ENCODE measurements at regions not wholly inside any gene's neighbourhood (a gene's known extent, or its start where the extent isn't known, plus 50 kb on each side); places are given as distances from the start of the nearest gene placed in this dataset.
"Not testable (repeated sequence)": the region's sequence is repeated elsewhere in the genome, so short reads cannot be mapped to it uniquely, and the experiment has no call there.

DNA sequence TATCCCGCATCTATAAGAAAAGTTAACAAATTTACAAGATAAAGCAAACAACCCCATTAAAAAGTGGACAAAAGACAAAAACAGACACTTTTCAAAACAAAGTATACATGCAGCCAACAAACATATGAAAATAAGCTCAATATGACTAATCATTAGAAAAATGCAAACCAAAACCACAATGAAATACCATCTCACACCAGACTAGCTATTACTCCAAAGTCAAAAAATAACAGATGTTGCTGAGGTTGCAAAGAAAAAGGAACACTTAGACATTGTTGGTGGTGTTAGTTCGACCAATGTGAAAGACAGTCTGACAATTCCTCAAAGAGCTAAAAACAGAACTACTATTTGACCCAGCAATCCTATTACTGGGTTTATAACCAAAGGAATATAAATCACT lies 968.6 kb upstream of the USP15 start:
- Histone ChIP-seq H3K4me2 (ENCODE audit: low read length, poor library complexity, severe bottlenecking) (no peak overlapping the region), H2BK12ac (ENCODE audit: low read length in 2 of 2) (no peak overlapping the region), H2AFZ (ENCODE audit: low read depth, low read length) (no peak overlapping the region), H2BK5ac (ENCODE audit: low read depth, low read length, poor library complexity, severe bottlenecking) (no peak overlapping the region), H3K36me3 (ENCODE audit: control insufficient read depth in 1 of 2, insufficient read depth in 2 of 2, low read depth in 1 of 2, low read length in 2 of 2) (no peaks in the 10 kb centered on the region), H2BK15ac (ENCODE audit: low read depth, poor library complexity, severe bottlenecking) (no peak overlapping the region), H4K8ac (ENCODE audit: low read length) (no peak overlapping the region), H3K9ac (ENCODE audit: low read length) (no peak overlapping the region), H2BK120ac (ENCODE audit: low read depth, low read length) (no peak overlapping the region), H3K27ac (ENCODE audit: low read length, poor library complexity, severe bottlenecking) (no peak overlapping the region), H3K4me3 (ENCODE audit: insufficient read depth in 1 of 2, low read depth in 1 of 2, low read length in 2 of 2) (no peak overlapping the region), H3K79me1 (replicated peaks; ENCODE audit: low read length, poor library complexity, severe bottlenecking) (no peaks in the 10 kb centered on the region), H4K91ac (ENCODE audit: low read length) (no peak overlapping the region), H3K27me3 (ENCODE audit: control insufficient read depth in 1 of 2, insufficient read depth in 1 of 2, low read length in 2 of 2) (no peaks in the 10 kb centered on the region), H3K23ac (ENCODE audit: low read length in 2 of 2) (no peak overlapping the region), H3K14ac (ENCODE audit: low read length in 2 of 2) (no peak overlapping the region), H3K4ac (ENCODE audit: low read depth in 1 of 2, low read length in 2 of 2) (no peak overlapping the region), H2AK5ac (ENCODE audit: low read length, severe bottlenecking) (no peak overlapping the region), H3K4me1 (ENCODE audit: control insufficient read depth, insufficient read depth, low read depth, low read length) (no peaks in the 10 kb centered on the region), H3K18ac (ENCODE audit: low read depth in 1 of 2, low read length in 2 of 2) (no peak overlapping the region), H3K9me3 (ENCODE audit: control insufficient read depth, low read length) (peaks cover 41% of the 10 kb centered on the region)
- WGBS = 87% methylated on average over 2 of the region's 2 CpGs
- DNase-seq = peak; percentile 38

DNA sequence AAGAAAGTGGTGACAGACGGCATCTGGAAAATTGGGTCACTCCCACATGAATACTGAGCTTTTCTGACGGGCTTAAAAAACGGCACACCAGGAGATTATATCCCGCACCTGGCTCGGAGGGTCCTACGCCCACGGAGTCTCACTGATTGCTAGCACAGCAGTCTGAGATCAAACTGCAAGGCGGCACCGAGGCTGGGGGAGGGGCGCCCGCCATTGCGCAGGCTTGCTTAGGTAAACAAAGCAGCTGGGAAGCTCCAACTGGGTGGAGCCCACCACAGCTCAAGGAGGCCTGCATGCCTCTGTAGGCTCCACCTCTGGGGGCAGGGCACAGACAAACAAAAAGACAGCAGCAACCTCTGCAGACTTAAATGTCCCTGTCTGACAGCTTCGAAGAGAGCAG lies 966.2 kb upstream of the USP15 start:
- not testable (repeated sequence) for H3K9ac ChIP-seq (ENCODE audit: low read length); H3K23ac ChIP-seq (ENCODE audit: low read length in 2 of 2); H3K79me1 ChIP-seq (replicated peaks; ENCODE audit: low read length, poor library complexity, severe bottlenecking); H2AFZ ChIP-seq (ENCODE audit: low read depth, low read length); H3K4me1 ChIP-seq (ENCODE audit: control insufficient read depth, insufficient read depth, low read depth, low read length); H2AK5ac ChIP-seq (ENCODE audit: low read length, severe bottlenecking); H4K8ac ChIP-seq (ENCODE audit: low read length); H3K36me3 ChIP-seq (ENCODE audit: control insufficient read depth in 1 of 2, insufficient read depth in 2 of 2, low read depth in 1 of 2, low read length in 2 of 2); H3K4me3 ChIP-seq (ENCODE audit: insufficient read depth in 1 of 2, low read depth in 1 of 2, low read length in 2 of 2); H2BK120ac ChIP-seq (ENCODE audit: low read depth, low read length); H3K4me2 ChIP-seq (ENCODE audit: low read length, poor library complexity, severe bottlenecking); H2BK5ac ChIP-seq (ENCODE audit: low read depth, low read length, poor library complexity, severe bottlenecking); DNase-seq; H3K27me3 ChIP-seq (ENCODE audit: control insufficient read depth in 1 of 2, insufficient read depth in 1 of 2, low read length in 2 of 2); H4K91ac ChIP-seq (ENCODE audit: low read length); H3K18ac ChIP-seq (ENCODE audit: low read depth in 1 of 2, low read length in 2 of 2); H2BK15ac ChIP-seq (ENCODE audit: low read depth, poor library complexity, severe bottlenecking); H3K14ac ChIP-seq (ENCODE audit: low read length in 2 of 2); H3K4ac ChIP-seq (ENCODE audit: low read depth in 1 of 2, low read length in 2 of 2); H3K27ac ChIP-seq (ENCODE audit: low read length, poor library complexity, severe bottlenecking); H2BK12ac ChIP-seq (ENCODE audit: low read length in 2 of 2)
- WGBS = 87% methylated on average over 13 of the region's 13 CpGs
- peaks cover 28% of the 10 kb centered on the region for H3K9me3 ChIP-seq (ENCODE audit: control insufficient read depth, low read length)

DNA sequence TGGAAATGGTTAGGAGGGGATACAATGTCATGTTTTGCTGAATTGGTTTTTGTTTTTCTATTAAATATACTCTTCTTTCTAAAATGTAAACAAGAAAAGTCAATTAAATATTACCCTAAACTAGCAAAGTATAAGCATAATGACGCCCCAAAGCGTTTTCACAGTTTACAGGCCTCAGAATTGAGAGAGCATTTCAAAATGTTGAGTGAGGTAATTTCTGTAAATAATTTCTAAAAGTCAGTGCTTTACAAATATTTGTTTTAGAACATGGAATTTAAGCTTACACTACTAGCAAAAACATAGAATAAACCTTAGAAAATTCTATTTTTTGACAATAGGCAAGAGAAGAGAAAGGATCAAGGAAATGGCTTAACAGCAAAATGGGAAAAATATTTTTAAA lies 958.4 kb upstream of the USP15 start:
- H3K23ac ChIP-seq (ENCODE audit: low read length in 2 of 2) = no peak overlapping the region
- no peak overlapping the region for H2AK5ac ChIP-seq (ENCODE audit: low read length, severe bottlenecking)
- H3K4me3 ChIP-seq (ENCODE audit: insufficient read depth in 1 of 2, low read depth in 1 of 2, low read length in 2 of 2) = no peak overlapping the region
- H3K36me3 ChIP-seq (ENCODE audit: control insufficient read depth in 1 of 2, insufficient read depth in 2 of 2, low read depth in 1 of 2, low read length in 2 of 2) = no peaks in the 10 kb centered on the region
- H2BK12ac ChIP-seq (ENCODE audit: low read length in 2 of 2) = no peak overlapping the region
- WGBS = no CpG with 5 or more reads among the region's 2 CpGs
- H3K27me3 ChIP-seq (ENCODE audit: control insufficient read depth in 1 of 2, insufficient read depth in 1 of 2, low read length in 2 of 2) = no peaks in the 10 kb centered on the region
- H3K9ac ChIP-seq (ENCODE audit: low read length) = no peak overlapping the region
- no peak overlapping the region for H3K27ac ChIP-seq (ENCODE audit: low read length, poor library complexity, severe bottlenecking)
- no peak overlapping the region for H3K18ac ChIP-seq (ENCODE audit: low read depth in 1 of 2, low read length in 2 of 2)
- no peak overlapping the region for H3K4ac ChIP-seq (ENCODE audit: low read depth in 1 of 2, low read length in 2 of 2)
- H2AFZ ChIP-seq (ENCODE audit: low read depth, low read length) = no peak overlapping the region
- H3K9me3 ChIP-seq (ENCODE audit: control insufficient read depth, low read length) = peaks cover 2% of the 10 kb centered on the region
- H2BK120ac ChIP-seq (ENCODE audit: low read depth, low read length) = no peak overlapping the region
- H4K91ac ChIP-seq (ENCODE audit: low read length) = no peak overlapping the region
- H2BK5ac ChIP-seq (ENCODE audit: low read depth, low read length, poor library complexity, severe bottlenecking) = no peak overlapping the region
- H3K4me2 ChIP-seq (ENCODE audit: low read length, poor library complexity, severe bottlenecking) = no peak overlapping the region
- no peaks in the 10 kb centered on the region for H3K4me1 ChIP-seq (ENCODE audit: control insufficient read depth, insufficient read depth, low read depth, low read length)
- H4K8ac ChIP-seq (ENCODE audit: low read length) = no peak overlapping the region
- no peaks in the 10 kb centered on the region for H3K79me1 ChIP-seq (replicated peaks; ENCODE audit: low read length, poor library complexity, severe bottlenecking)
- H2BK15ac ChIP-seq (ENCODE audit: low read depth, poor library complexity, severe bottlenecking) = no peak overlapping the region
- no peak overlapping the region for H3K14ac ChIP-seq (ENCODE audit: low read length in 2 of 2)
- no peak for DNase-seq

DNA sequence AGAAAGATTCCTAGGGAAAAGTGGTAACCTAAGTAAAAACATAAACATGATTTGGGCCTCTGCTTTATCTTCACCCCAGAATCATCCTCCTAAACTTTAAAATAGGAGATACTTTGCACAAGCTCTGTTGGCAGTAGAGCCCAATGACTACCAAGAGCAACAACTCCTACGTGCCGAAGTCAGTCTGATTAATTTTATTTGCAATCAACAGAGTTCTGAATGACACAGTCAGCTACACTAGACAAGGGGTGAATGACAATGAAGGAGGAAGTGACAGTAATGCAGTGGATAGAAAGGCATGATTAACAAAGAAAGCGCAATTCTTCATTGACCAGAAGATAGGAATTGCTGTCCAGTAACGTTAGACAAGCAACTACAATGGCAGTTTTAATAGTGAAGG lies 957.9 kb upstream of the USP15 start:
- Histone ChIP-seq H3K9me3 (ENCODE audit: control insufficient read depth, low read length) (peaks cover 3% of the 10 kb centered on the region), H3K4ac (ENCODE audit: low read depth in 1 of 2, low read length in 2 of 2) (no peak overlapping the region), H2BK12ac (ENCODE audit: low read length in 2 of 2) (no peak overlapping the region), H2BK120ac (ENCODE audit: low read depth, low read length) (no peak overlapping the region), H3K18ac (ENCODE audit: low read depth in 1 of 2, low read length in 2 of 2) (no peak overlapping the region), H3K36me3 (ENCODE audit: control insufficient read depth in 1 of 2, insufficient read depth in 2 of 2, low read depth in 1 of 2, low read length in 2 of 2) (no peaks in the 10 kb centered on the region), H4K91ac (ENCODE audit: low read length) (no peak overlapping the region), H3K4me2 (ENCODE audit: low read length, poor library complexity, severe bottlenecking) (no peak overlapping the region), H3K14ac (ENCODE audit: low read length in 2 of 2) (no peak overlapping the region), H3K79me1 (replicated peaks; ENCODE audit: low read length, poor library complexity, severe bottlenecking) (no peaks in the 10 kb centered on the region), H2AK5ac (ENCODE audit: low read length, severe bottlenecking) (no peak overlapping the region), H3K9ac (ENCODE audit: low read length) (no peak overlapping the region), H4K8ac (ENCODE audit: low read length) (no peak overlapping the region), H2AFZ (ENCODE audit: low read depth, low read length) (no peak overlapping the region), H3K23ac (ENCODE audit: low read length in 2 of 2) (no peak overlapping the region), H2BK5ac (ENCODE audit: low read depth, low read length, poor library complexity, severe bottlenecking) (no peak overlapping the region), H3K27ac (ENCODE audit: low read length, poor library complexity, severe bottlenecking) (no peak overlapping the region), H2BK15ac (ENCODE audit: low read depth, poor library complexity, severe bottlenecking) (no peak overlapping the region), H3K4me1 (ENCODE audit: control insufficient read depth, insufficient read depth, low read depth, low read length) (no peaks in the 10 kb centered on the region), H3K4me3 (ENCODE audit: insufficient read depth in 1 of 2, low read depth in 1 of 2, low read length in 2 of 2) (no peak overlapping the region), H3K27me3 (ENCODE audit: control insufficient read depth in 1 of 2, insufficient read depth in 1 of 2, low read length in 2 of 2) (no peaks in the 10 kb centered on the region)
- 96% methylated on average over 2 of the region's 4 CpGs for WGBS
- DNase-seq = no peak

Measured in mesenchymal stem cell (in vitro differentiated cells and primary cell).